Smooth muscle cell of the brain vasculature (primary cell): ENCODE measurements at regions not wholly inside any gene's neighbourhood (a gene's known extent, or its start where the extent isn't known, plus 50 kb on each side); places are given as distances from the start of the nearest gene placed in this dataset.

Source experiments
- DNase-seq: peaks from one replicate; pipeline ENCODE4 v3.0.0-alpha.2; 2012; ENCODE audit warnings: low read depth, low spot score

- DNase-seq = no peak
Measured at GRCh38 chr6:120632975-120633374, 701.3 kb downstream of the TBC1D32 start.

DNA sequence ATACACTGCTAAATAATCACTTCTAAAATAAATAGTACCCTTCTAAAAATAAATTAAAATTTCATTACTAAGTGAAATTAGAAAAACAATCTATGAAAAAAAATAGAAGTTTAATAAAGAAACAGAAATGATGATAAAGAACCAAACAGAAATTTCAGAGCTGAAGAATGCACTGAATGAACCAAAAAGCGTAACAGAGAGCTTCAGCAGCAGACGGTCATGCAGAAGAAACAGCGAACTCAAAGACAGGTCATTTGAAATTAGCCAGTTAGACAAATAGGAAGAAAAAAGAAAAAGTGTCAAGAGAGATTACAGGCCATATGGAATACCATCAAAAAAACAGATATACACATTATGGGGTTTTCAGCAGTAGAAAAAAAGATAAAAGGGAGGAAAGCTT lies 706.7 kb downstream of the TBC1D32 start:
- DNase-seq = no peak

- no peak for DNase-seq
Measured at GRCh38 chr6:120622127-120622631, 712.1 kb downstream of the TBC1D32 start.

GRCh38 chr6:120620900-120621299 lies 713.4 kb downstream of the TBC1D32 start:
- DNase-seq = no peak

DNA sequence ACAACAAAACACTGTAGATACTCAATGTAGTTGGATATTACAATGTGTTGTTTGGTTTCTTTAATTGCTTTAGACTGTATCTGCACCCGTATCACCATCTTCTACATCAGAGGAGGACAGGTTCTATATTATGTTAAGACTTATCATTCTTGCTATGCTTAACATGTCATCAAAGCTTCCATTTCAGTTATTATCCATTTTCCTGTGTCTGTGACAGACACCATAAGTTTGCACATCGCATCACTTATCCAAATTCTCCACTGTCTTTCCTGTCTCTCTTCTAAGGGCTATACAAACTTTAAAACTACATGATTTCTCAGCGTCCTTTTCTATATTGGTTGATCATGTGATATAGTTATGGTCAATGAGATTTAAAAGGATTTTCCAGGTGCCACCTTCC lies 719.0 kb downstream of the TBC1D32 start:
- no peak for DNase-seq

DNA sequence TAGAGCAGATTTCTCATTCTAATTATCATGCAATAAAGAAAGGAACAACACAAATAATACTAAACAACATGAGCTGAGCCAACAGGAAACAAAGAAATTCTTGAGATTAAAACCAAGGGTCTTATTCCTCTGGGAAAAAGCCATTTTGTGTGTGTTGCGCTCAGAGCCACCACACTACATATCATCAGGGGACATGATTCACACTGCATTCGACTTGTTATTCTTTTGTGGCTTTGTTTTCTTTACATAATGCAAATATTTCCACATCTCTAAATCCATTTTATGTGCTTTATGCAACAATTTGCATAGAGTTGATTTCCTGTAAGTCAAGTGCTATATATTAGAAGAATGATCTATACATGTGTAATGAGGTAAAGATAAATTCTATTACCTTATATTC lies 719.6 kb downstream of the TBC1D32 start:
- no peak for DNase-seq

DNA sequence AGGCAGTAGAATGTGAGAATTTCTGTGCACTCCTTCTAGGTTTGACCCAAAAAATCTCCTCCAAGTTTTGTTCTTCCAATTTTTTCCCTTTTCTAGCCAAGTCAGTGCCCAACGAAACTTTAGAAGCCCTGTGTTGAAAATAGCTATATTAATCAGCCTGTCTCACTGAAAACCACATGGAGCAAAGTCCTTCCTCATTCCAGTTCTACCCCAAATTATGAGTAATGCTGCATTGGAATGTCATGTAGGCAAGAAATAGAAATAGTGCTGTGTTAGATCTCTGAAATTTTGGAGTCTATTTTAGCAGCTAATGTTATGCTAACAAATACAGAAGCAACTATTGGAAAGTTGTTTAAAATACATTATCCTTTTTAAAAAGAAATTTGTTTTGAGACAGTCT lies 725.5 kb downstream of the TBC1D32 start:
- no peak for DNase-seq

- no peak for DNase-seq
Measured at GRCh38 chr6:120606743-120607142, 727.5 kb downstream of the TBC1D32 start.

GRCh38 chr6:120604510-120604909 lies 729.8 kb downstream of the TBC1D32 start:
- DNase-seq = no peak

GRCh38 chr6:120590611-120591010 lies 743.7 kb downstream of the TBC1D32 start:
- DNase-seq = no peak

DNA sequence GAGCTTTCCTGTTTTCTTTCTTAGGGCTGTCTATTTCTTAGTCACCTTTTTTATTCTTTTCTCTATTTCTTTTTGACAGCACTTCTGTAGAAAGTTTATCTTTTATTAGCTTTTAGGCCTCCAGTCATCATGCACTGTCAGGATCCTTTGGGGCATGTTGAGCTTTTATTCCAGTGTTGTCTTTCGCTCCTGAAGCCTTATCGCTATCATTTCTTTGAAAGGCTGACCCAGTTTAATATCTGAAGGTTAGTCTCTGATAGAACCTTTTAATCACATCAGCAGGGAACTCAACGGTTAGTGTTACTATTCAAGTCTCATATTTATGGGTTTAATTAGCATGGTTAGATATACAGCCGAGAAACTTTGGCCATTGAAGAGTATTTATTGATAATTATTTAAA lies 745.9 kb downstream of the TBC1D32 start:
- no peak for DNase-seq

GRCh38 chr6:120587381-120587780 lies 746.9 kb downstream of the TBC1D32 start:
- no peak for DNase-seq

- no peak for DNase-seq
Measured at GRCh38 chr6:120584111-120584760, 750.0 kb downstream of the TBC1D32 start.

DNA sequence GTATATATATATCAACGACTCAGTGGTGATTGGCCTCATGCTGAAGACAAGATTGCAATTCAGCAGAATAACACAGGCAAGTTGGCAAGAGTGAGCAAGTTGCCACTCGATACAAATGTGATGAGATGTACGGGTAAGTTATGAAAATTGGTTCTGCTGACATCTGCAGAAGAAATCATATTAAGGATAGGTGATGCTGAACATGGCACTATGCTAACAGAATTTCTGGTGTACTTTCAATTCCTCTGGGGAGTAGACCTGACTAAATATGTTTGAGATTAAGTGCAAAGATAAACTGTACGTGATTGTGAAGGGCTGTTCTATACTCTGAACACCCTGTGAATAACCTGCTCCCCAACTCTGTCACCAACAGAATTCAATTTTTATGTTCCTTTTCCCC lies 758.2 kb downstream of the TBC1D32 start:
- DNase-seq = no peak

DNA sequence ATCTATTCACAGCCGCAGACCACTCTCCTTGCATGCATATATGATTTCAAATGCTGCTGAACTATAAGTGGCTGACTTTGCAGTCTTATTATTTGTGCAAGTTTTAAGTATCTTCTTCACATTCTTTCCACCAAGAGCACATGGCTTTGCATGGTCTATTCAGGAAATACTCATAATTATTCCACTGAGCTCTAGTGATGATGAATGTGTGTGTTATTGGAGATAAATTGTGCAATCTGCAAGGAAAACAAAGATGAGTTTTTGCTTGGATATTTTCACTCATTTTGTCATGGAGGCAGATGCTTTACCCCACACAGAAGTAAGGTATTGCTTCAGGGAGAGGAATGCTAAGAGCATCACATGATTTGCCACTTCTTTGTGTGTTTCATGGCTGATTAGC lies 764.6 kb downstream of the TBC1D32 start:
- no peak for DNase-seq

- DNase-seq = no peak
Measured at GRCh38 chr6:120564779-120565178, 769.5 kb downstream of the TBC1D32 start.

DNA sequence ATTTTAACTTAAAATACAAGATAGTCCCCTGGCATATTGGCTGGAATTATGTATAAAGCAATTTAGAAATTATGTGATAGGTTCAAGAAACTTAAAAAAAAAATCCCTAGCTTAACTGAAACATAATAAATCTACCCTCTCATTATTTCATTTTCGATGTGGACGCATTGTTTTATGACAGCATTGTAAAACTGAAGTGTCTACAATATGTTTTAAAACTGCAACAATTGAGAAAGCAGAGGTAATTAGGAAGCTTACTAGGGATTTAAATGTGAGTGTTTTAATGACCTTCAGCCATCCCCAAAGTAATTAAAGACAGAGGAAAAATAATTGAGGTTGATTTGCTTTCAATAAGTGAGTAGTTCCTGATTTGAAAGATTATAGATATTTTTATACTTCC lies 776.0 kb downstream of the TBC1D32 start:
- no peak for DNase-seq

- DNase-seq = no peak
Measured at GRCh38 chr6:120557554-120557953, 776.7 kb downstream of the TBC1D32 start.

DNA sequence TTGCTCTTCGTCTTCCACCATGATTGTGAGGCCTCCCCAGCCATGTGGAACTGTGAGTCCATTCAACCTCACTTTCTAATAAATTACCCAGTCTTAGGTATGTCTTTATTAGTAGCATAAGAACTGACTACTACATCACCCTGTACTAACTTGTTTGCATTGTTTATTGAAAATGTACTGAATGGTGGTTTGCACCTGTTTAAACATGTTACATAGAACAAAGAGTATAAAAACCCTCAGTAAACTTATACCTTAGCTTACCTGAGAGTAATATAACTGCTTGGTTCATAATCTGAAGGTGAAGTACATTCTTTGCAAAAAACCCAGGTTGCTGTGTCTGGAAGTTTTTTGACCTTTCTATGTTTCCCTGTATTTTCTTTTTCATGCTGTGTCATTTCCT lies 777.8 kb downstream of the TBC1D32 start:
- no peak for DNase-seq

GRCh38 chr6:120553353-120553752 lies 780.9 kb downstream of the TBC1D32 start:
- DNase-seq = no peak

DNA sequence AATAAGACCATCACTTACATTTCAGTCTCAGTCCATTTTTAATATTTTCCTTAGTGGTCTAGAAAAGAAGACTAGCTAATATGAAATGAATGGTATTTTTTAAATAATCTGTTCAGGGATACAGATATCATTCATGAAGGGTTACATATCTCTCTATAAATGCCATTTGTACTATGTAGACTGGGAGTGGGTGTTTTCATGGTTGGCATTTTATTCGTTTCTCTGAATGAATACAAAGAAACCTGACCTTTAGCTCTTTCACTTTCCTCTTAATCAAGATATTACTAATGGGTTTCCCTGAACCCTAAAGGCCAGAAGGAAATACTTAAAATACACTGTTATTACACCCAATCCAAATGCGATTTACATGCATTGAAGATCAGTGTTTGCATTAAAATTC lies 788.9 kb downstream of the TBC1D32 start:
- DNase-seq = no peak

GRCh38 chr6:120534954-120535353 lies 799.3 kb downstream of the TBC1D32 start:
- DNase-seq = no peak

GRCh38 chr6:120526576-120526975 lies 807.7 kb downstream of the TBC1D32 start:
- DNase-seq = no peak

DNA sequence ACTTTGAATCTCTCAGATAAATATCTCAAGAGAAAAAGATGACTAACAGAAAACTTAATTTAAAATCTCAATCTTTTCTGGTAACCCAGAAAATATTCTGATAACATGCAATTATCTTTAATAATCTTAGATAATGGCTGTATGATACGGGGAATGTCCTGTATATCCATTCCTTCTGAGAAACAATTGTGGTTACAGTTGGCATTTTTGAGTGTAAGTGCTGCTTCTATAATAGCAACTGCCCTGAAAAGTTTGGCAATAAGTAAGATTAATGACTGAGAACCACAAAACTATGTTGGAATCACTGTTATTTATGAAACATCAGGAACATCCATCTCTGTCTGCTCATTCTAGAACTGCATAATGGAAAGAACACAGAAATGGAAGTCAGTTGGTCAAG lies 819.7 kb downstream of the TBC1D32 start:
- DNase-seq = no peak
